Hematopoietic multipotent progenitor cell treated with erythropoietin and hydrocortisone succinate and interleukin-3 and kit ligand, for 15 days (in vitro differentiated cells): ENCODE measurements at regions not wholly inside any gene's neighbourhood (a gene's known extent, or its start where the extent isn't known, plus 50 kb on each side); places are given as distances from the start of the nearest gene placed in this dataset.

Experiments
- DNase-seq: peaks from one replicate; pipeline ENCODE4 v3.0.0-alpha.2; 2015; ENCODE audit warnings: low spot score

- DNase-seq, result no peak
Measured at GRCh38 chr12:97177481-97177880, 270.4 kb downstream of the NEDD1 start.

- DNase-seq, result no peak
Measured at GRCh38 chr12:97181571-97182265, 274.7 kb downstream of the NEDD1 start.

DNA sequence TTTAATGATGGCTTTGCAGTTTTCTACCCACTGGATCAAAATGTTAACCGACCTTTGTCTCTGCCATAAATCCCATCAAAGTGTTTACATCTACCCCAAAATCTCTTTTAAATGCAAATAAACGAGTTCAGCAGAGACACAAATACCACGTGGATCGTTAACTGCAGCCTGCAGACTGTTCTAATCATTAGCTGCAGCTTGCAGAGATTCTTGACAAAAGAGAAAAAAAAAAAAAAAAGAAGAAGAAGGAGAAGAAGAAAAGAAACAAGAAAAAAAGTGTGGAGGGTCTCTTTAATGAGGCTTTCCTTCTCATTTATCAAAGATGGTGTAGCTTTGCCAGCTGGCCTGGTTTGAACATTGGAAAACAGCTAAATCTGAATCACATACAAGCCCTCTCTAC lies 275.7 kb downstream of the NEDD1 start:
- DNase-seq, result no peak

DNA sequence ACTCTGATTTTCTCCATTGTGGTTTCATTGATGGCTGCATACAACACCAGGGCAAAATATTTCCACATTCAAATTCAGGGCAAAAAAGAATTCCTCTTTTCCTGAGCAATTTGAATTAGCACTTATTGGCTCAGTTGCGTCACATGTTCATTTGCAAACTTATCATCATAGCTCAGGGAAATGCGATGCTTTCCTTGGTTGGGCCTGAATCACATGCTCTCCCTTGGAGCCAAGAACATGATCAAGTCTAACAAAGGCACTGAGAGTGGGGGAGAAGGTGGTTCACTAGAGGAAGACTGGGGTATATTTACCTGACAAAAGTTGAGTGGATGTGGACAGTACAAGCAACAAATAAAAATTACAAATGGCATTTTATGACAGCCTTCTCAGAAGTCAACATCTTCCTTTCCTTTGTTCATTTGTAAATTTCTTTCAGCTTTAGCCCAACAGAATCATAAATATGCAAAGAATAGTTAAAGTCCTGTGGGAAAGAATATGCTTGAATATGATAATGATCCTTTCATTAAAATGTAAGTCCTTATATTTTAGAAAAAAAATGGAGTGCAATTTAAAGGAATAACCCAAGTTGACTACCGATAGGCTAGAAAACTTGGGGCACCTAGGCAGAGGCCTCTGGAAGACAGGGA lies 277.2 kb downstream of the NEDD1 start:
- no peak for DNase-seq

- no peak for DNase-seq
Measured at GRCh38 chr12:97185567-97185966, 277.0 kb upstream of the RMST start.

DNA sequence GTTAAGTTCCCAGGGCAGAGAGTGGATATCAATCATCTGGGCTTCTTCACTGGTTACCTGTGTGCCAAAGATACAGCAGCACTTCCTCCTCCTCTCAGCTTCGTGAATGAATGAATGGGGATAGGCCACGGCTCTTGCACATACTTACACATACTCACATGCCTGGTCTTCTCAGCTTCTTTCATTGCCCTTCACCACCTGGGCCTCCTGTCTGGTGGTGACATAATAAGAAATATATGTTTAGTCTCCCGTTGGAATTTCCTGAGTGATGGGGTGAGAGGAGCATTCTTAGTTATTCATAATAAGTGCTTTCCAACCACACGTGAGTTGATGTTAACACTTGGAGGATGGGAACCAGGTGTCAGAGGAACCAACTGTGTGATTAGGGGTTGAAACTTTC lies 268.1 kb upstream of the RMST start:
- no peak for DNase-seq

DNA sequence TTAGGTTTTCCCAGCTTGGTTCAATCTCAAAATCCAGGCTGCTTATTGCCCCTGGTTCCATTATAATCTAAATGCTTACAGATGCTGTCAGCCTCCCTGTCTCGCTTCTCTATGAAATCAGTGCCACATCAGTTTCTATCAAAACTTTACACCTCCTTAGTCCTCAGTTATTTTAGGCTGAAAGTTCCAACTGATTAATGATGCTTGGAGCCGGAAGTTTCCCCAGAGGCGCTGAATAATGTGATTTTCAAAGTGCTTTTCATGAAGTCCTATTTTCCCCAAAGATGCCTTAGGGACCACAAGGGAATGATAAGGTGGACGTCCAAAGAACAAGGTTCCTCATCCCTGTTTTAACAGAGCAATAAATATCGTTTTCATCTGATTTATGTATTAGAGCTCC lies 262.4 kb upstream of the RMST start:
- DNase-seq, result no peak

DNA sequence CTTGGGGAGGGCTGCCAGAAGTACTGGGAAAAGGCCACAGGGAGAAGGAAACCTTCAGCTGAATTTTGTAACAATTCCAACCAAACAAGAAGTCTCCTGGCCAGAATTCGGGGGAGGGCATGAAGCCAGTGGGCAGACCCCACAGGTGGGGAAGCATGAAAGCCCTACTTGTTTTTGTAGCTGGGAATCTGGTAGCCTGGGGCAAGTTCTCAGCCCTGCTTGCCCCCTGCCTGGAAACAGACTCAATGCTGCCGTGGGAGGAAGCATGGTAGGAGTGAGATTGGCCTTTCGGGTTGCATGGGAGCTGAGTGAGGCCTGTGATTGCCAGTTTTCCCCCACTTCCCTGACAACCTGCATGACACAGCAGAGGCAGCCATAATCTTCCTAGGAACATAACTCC lies 259.2 kb upstream of the RMST start:
- no peak for DNase-seq

- no peak for DNase-seq
Measured at GRCh38 chr12:97209997-97210396, 252.6 kb upstream of the RMST start.

DNA sequence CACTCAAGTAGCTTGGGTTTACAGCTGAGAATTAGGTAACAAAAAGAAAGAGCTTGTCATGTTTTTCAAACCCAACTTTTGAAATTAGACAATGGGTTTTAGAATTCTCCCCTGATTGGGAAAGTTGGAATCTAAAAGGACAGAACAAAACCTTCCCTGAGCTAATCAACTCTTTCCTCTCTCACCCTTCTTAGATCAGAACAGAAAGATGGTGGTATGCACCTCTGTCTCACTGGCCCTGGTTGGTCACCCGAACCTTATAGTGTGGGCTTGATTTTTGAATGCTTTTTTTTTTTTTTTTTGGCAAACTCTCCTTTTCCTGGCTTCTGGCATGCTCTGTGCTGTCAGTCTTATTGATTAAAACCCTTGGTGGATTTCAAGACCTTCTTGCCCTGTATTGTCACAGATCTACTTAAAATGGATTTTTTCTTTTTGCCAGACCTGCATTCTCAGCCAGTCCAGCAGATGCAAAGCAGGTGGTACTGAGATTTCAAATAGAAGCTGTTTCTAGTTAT lies 251.1 kb upstream of the RMST start:
- no peak for DNase-seq

GRCh38 chr12:97216848-97217247 lies 245.8 kb upstream of the RMST start:
- DNase-seq, result no peak

GRCh38 chr12:97222391-97222790 lies 240.2 kb upstream of the RMST start:
- no peak for DNase-seq

- DNase-seq, result no peak
Measured at GRCh38 chr12:97223419-97223818, 239.2 kb upstream of the RMST start.

DNA sequence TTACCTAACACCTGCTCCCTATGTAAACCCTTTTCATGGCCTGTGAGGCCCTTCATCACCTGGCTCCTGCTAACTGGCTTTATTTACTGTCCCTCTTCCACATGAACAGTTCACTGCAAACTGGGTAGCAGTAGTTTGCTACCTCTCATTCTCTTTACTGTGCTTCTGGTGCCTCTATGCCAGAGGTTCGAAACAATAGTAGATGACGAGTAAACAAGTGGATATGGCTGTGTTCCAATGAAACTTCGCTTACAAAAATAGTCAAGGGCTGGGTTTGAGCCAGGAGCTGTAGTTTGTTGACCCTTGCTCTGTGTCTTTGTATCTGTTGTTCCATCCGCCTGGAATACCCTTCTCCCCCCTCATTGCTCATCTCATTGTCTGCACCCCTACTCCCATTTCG lies 233.6 kb upstream of the RMST start:
- DNase-seq, result no peak

DNA sequence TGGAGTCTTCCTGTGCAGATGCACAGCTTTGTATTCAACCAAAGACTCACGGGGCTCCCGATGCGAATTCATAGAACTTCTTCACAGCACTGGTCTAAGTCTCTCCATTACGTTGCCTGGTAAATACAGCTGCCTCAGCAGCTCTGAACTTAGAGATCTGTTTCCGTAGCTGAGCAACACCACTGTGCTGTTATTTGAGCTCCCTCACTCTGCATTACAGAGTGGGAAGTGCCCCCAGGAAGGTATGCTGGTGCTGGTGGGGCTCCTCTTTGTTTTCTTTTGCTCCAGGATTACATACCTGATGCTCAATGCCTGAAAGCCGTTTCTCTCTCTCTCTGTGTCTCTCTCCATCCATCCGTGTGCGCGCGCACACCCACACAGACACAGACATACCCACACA lies 227.5 kb upstream of the RMST start:
- no peak for DNase-seq

DNA sequence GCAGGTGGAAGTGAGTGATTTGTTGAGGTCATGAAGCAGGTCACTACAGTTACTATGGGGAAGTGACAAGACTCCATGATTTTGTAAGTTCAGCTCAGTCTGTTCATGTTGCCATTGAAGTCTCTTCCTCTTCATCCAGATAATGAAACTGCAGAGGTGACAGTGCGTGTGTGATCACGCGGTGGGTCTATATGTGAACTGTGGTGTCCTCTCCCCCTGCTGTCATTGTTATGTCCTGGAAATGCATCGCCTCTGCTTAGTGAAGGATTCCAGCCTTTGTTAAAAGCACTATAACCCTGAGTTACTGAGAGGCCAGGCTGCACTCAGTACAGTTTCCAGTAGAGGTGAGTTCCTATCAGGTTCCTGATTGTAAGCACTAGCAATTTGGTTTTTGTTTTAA lies 216.2 kb upstream of the RMST start:
- DNase-seq, result no peak

- no peak for DNase-seq
Measured at GRCh38 chr12:97250483-97250882, 212.1 kb upstream of the RMST start.

- DNase-seq, result no peak
Measured at GRCh38 chr12:97257726-97258125, 204.9 kb upstream of the RMST start.

DNA sequence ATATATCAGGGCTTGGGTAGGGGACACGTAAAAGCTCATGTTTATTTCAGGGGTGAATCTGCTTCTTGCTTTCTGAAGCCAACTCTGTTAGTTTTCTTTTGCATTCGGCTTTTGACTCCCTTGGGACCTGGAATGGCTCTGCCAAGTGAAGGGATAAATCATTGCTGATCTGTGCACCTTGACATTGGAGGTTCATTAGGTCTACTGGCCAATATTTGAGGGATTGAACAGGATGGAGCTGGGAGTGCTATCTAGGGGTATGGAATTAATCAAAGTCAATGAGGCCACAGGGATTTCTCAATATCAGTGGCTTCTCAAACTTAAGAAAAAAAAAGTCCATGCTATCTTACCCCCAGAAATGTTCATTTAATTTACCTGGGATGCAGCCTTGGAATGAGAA lies 203.5 kb upstream of the RMST start:
- DNase-seq, result no peak

DNA sequence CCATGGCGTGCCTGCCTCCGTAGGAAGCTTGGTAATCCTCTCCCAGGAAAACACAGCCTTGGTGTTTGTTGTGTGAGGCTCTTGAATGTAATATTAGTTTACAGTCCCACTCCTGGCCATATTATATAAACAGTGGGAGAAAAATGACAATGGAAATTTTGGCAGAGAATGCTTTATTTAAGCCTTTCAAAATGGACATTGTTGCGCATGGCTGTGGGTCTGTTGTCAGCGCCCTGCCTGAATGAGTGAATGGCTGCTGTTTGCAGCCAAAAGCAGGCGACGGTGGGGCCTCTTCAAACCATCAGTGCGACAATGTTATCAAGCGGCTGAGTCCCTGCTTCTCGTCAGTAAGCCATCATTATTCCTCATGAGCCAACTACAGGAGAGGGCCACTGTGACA lies 201.8 kb upstream of the RMST start:
- no peak for DNase-seq

- no peak for DNase-seq
Measured at GRCh38 chr12:97267166-97267565, 195.4 kb upstream of the RMST start.

DNA sequence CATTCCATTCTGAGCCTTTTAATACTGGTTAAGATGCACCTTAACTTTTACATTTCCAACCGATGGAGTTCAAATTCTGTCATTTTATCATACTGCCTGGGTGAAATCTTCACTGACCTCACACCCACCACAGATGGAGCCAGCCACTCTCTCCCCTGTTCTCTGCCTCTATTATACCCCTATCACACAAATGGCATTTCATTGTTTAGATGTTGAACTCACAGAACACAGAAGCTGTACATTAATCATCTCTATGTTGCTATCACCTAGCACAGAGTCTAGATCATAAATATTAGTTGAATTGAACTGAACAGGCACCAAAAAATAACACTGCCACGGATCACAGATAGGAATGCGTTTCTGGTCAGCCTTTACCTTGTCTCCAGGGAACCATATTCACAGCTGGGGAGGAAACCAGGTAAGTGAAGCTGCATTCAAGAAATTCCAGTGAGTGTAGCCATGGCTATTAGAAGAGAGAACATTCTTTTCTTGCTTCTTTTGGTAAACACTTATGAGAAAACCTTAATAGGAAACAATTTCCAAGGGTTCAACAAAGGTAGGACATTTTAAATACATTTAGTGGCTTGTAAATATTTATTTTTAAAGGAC lies 194.9 kb upstream of the RMST start:
- DNase-seq, result no peak

DNA sequence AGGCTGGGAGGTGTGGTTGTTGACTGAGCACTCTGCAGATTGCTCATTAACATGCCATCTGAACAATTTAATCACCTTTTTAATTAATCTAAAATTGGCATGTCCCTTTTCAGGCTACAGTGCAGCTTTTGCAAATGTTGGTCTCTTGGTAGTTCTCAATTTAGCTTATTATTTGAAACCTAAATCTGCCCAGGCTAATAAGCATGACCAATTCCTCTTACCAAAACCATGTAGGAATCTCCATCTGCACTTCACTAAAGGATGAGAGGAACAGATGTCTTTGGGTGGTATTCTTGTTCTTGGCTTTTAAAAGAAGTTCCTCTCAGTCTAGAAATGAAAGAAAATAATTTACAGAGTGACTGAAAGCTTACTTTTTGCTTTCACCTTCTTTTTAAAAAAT lies 190.1 kb upstream of the RMST start:
- DNase-seq, result no peak

DNA sequence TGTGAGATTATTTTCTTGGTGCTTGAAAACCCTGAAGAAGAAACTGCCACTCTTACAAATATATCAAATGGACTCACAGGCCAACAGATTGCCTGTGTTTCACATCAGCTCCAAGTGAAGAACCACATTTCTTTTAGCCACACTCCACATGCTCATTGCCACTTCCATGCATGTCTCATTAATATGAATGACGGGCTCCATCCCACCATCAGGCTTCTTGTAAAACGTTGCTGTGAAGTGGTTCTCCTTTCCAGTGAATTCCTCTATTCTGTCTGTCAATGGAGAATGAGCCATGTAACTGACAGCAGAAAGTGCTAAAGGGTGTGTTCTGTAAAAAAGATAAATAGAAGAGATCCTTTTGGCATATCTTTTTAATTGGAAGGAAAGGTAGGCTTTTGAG lies 188.2 kb upstream of the RMST start:
- DNase-seq, result no peak
